ENCODE measurements at regions not wholly inside any gene's neighbourhood (a gene's known extent, or its start where the extent isn't known, plus 50 kb on each side); places are given as distances from the start of the nearest gene placed in this dataset.

GRCh38 chr18:41461114-41461513 lies 493.9 kb upstream of the PIK3C3 start:
- no peaks in the 10 kb centered on the region for H3K9me3 ChIP-seq
- WGBS, result 43% methylated on average over 2 of the region's 2 CpGs
- H3K4me3 ChIP-seq, result no peak overlapping the region
- no peak for DNase-seq (ENCODE audit: low spot score in 2 of 2)
- H3K27me3 ChIP-seq, result no peaks in the 10 kb centered on the region
- H3K4me1 ChIP-seq, result no peaks in the 10 kb centered on the region
- no peak overlapping the region for H3K27ac ChIP-seq
- no peaks in the 10 kb centered on the region for H3K36me3 ChIP-seq
- TF ChIP-seq EP300 (IDR thresholded peaks at IDR 0.05), result no peak
- TF ChIP-seq POLR2A (IDR thresholded peaks at IDR 0.05), result no peak
- TF ChIP-seq POLR2AphosphoS5 (IDR thresholded peaks at IDR 0.05), result no peak
- TF ChIP-seq CTCF (IDR thresholded peaks at IDR 0.05), result no peak

- H3K9me3 ChIP-seq, result no peaks in the 10 kb centered on the region
- H3K27ac ChIP-seq, result no peak overlapping the region
- no peaks in the 10 kb centered on the region for H3K4me1 ChIP-seq
- TF ChIP-seq POLR2A (IDR thresholded peaks at IDR 0.05) (no peak), CTCF (IDR thresholded peaks at IDR 0.05) (no peak)
- no peaks in the 10 kb centered on the region for H3K27me3 ChIP-seq
- WGBS, result 61% methylated on average over 2 of the region's 2 CpGs
- no peak for DNase-seq (ENCODE audit: low spot score in 2 of 2)
- no peaks in the 10 kb centered on the region for H3K36me3 ChIP-seq
- no peak overlapping the region for H3K4me3 ChIP-seq
Measured at GRCh38 chr18:41459656-41460055, 495.4 kb upstream of the PIK3C3 start.

GRCh38 chr18:41458376-41458775 lies 496.7 kb upstream of the PIK3C3 start:
- TF ChIP-seq POLR2AphosphoS5 (IDR thresholded peaks at IDR 0.05), result no peak
- TF ChIP-seq POLR2A (IDR thresholded peaks at IDR 0.05), result no peak
- TF ChIP-seq EP300 (IDR thresholded peaks at IDR 0.05), result no peak
- no peak for TF ChIP-seq CTCF (IDR thresholded peaks at IDR 0.05)
- Histone ChIP-seq H3K27me3 (no peaks in the 10 kb centered on the region), H3K4me1 (no peaks in the 10 kb centered on the region), H3K27ac (no peak overlapping the region), H3K36me3 (no peaks in the 10 kb centered on the region), H3K4me3 (no peak overlapping the region), H3K9me3 (no peaks in the 10 kb centered on the region)
- DNase-seq (ENCODE audit: low spot score in 2 of 2), result no peak
- 86% methylated on average over 3 of the region's 3 CpGs for WGBS

- no peak overlapping the region for H3K27ac ChIP-seq
- 73% methylated on average over 13 of the region's 13 CpGs for WGBS
- no peaks in the 10 kb centered on the region for H3K36me3 ChIP-seq
- TF ChIP-seq CTCF (IDR thresholded peaks at IDR 0.05) (no peak), EP300 (IDR thresholded peaks at IDR 0.05) (no peak), POLR2AphosphoS5 (IDR thresholded peaks at IDR 0.05) (no peak), POLR2A (IDR thresholded peaks at IDR 0.05) (no peak)
- no peaks in the 10 kb centered on the region for H3K27me3 ChIP-seq
- H3K4me3 ChIP-seq, result no peak overlapping the region
- H3K9me3 ChIP-seq, result no peaks in the 10 kb centered on the region
- no peak for DNase-seq (ENCODE audit: low spot score in 2 of 2)
- no peaks in the 10 kb centered on the region for H3K4me1 ChIP-seq
Measured at GRCh38 chr18:41457765-41458326, 497.2 kb upstream of the PIK3C3 start.

GRCh38 chr18:41456831-41457230 lies 498.2 kb upstream of the PIK3C3 start:
- no peaks in the 10 kb centered on the region for H3K4me1 ChIP-seq
- no peaks in the 10 kb centered on the region for H3K36me3 ChIP-seq
- H3K4me3 ChIP-seq, result no peak overlapping the region
- no peak for DNase-seq (ENCODE audit: low spot score in 2 of 2)
- H3K27me3 ChIP-seq, result no peaks in the 10 kb centered on the region
- WGBS, result 88% methylated on average over 4 of the region's 4 CpGs
- no peaks in the 10 kb centered on the region for H3K9me3 ChIP-seq
- TF ChIP-seq POLR2A (IDR thresholded peaks at IDR 0.05) (no peak), POLR2AphosphoS5 (IDR thresholded peaks at IDR 0.05) (no peak), CTCF (IDR thresholded peaks at IDR 0.05) (no peak), EP300 (IDR thresholded peaks at IDR 0.05) (no peak)
- no peak overlapping the region for H3K27ac ChIP-seq
